HCT116 (cell line): ENCODE measurements at regions not wholly inside any gene's neighbourhood (a gene's known extent, or its start where the extent isn't known, plus 50 kb on each side); places are given as distances from the start of the nearest gene placed in this dataset.

ENCODE experiments used
- ATAC-seq: fragments of 200-7000 bp; cut with Tn5 transposase; 2 replicates; pipeline ENCODE4 v1.9.1; 2020; ENCODE audit warnings: mild to moderate bottlenecking, moderate library complexity
- BruUV-seq: library from RNA; stranded (reverse); fragments of 400-500 nt; replicated peaks from 2 replicates; lab custom pipeline; 2021; lab: Mats Ljungman, UMichigan
- CTCF ChIA-PET: fragments of 300-600 bp; sonication (Branson Sonifier 250); formaldehyde crosslinking; loops from one replicate; lab custom pipeline; 2021; ENCODE audit warnings: antibody characterized with exemption; lab: Charles Lee
- POLR2A ChIA-PET: fragments of 300-600, 350-600 bp; sonication (Branson Sonifier 250); formaldehyde crosslinking; loops from one replicate; lab custom pipeline; 2021; ENCODE audit warnings: antibody characterized with exemption; lab: Charles Lee
- RAD21 ChIA-PET, 2 experiments: fragments of 300-600 bp; sonication (Branson Sonifier 250); formaldehyde crosslinking; loops; one replicate each; lab custom pipeline; 2023; ENCODE audit warnings: low total read pairs in 2 of 2; ENCODE audit not compliant: uncharacterized antibody in 2 of 2, unreplicated experiment in 2 of 2, low non-redundant PET in 1 of 2; lab: Charles Lee
- DNase-seq: peaks from one replicate; pipeline ENCODE4 v3.0.0-alpha.2; 2010; ENCODE audit warnings: low read depth, low spot score
- H2AFZ ChIP-seq: fragments of 200-600 bp; shearing (Covaris generic), sonication (generic); 2 replicates; pipeline ENCODE4 v1.6.1; 2017; ENCODE audit warnings: low read depth, mixed run types, mixed read lengths, antibody characterized with exemption, low read length; ENCODE audit not compliant: poor library complexity, severe bottlenecking
- H3K27ac ChIP-seq: 2 replicates; pipeline ENCODE4 v1.5.1; 2012; ENCODE audit warnings: low read depth, low read length
- H3K27me3 ChIP-seq: fragments of 200-600 bp; sonication (generic); 2 replicates; pipeline ENCODE4 v1.6.1; 2016; ENCODE audit warnings: mixed run types, low read length, mixed read lengths; ENCODE audit not compliant: insufficient read depth
- H3K36me3 ChIP-seq, 2 experiments: fragments of 200-500 bp in 1 of 2; fragments of 200-600 bp in 1 of 2; sonication (Bioruptor generic) in 1 of 2; sonication (generic) in 1 of 2; 2 replicates each; pipeline versions ENCODE4 v1.5.1 to v1.6.1; 2014 to 2016; ENCODE audit warnings: low read length in 2 of 2, inconsistent platforms in 1 of 2, mixed read lengths in 1 of 2, mixed run types in 1 of 2; ENCODE audit not compliant: insufficient read depth in 2 of 2, control insufficient read depth in 1 of 2
- H3K4me1 ChIP-seq, 2 experiments: fragments of 200-600 bp in 1 of 2; sonication (generic) in 1 of 2; 2 replicates each; pipeline versions ENCODE4 v1.5.1 to v1.6.1; 2012 to 2017; ENCODE audit warnings: low read length in 2 of 2, inconsistent platforms in 1 of 2, mild to moderate bottlenecking in 1 of 2, mixed read lengths in 1 of 2, mixed run types in 1 of 2, moderate library complexity in 1 of 2; ENCODE audit not compliant: insufficient read depth in 2 of 2, control insufficient read depth in 1 of 2
- H3K4me2 ChIP-seq: fragments of 200-600 bp; sonication (generic); 2 replicates; pipeline ENCODE4 v1.6.1; 2017; ENCODE audit warnings: mixed run types, low read length, mixed read lengths
- H3K4me3 ChIP-seq, 2 experiments: fragments of 200-600 bp in 1 of 2; sonication (generic) in 1 of 2; replicated peaks in 1 of 2; 2 replicates each; pipeline ENCODE4 v1.5.1; 2011 to 2016; ENCODE audit warnings: low read length in 2 of 2, control low read depth in 1 of 2, low read depth in 1 of 2, mild to moderate bottlenecking in 1 of 2, mixed read lengths in 1 of 2, mixed run types in 1 of 2
- H3K79me2 ChIP-seq: fragments of 200-600 bp; sonication (generic); 2 replicates; pipeline ENCODE4 v1.6.1; 2017; ENCODE audit warnings: mild to moderate bottlenecking, mixed run types, low read length, moderate library complexity, mixed read lengths; ENCODE audit not compliant: insufficient read depth
- H3K9ac ChIP-seq: fragments of 200-600 bp; sonication (generic); 2 replicates; pipeline ENCODE4 v1.6.1; 2016; ENCODE audit warnings: low read length, mixed read lengths
- H3K9me2 ChIP-seq: fragments of 200-600 bp; sonication (generic), shearing (Covaris generic); 2 replicates; pipeline ENCODE4 v1.6.1; 2017; ENCODE audit warnings: mixed run types, mild to moderate bottlenecking, moderate library complexity; ENCODE audit not compliant: insufficient read depth
- H3K9me3 ChIP-seq, 2 experiments: fragments of 200-500 bp in 1 of 2; fragments of 200-600 bp in 1 of 2; sonication (Bioruptor generic) in 1 of 2; sonication (generic) in 1 of 2; 2 replicates each; pipeline ENCODE4 v1.6.1; 2014 to 2017; ENCODE audit warnings: low read length in 2 of 2, mixed read lengths in 2 of 2, inconsistent platforms in 1 of 2, low read depth in 1 of 2, mild to moderate bottlenecking in 1 of 2, mixed run types in 1 of 2, moderate library complexity in 1 of 2; ENCODE audit not compliant: control insufficient read depth in 1 of 2, insufficient read depth in 1 of 2
- H4K20me1 ChIP-seq: fragments of 200-600 bp; sonication (generic), shearing (Covaris generic); 2 replicates; pipeline ENCODE4 v1.6.1; 2017; ENCODE audit warnings: mixed run types, mild to moderate bottlenecking, moderate library complexity; ENCODE audit not compliant: insufficient read depth
- ATF3 ChIP-seq: IDR thresholded peaks from 2 replicates; pipeline ENCODE4 v1.6.1; 2012
- CBX3 ChIP-seq: IDR thresholded peaks from 2 replicates; pipeline ENCODE4 v1.6.1; 2012; ENCODE audit warnings: low read depth
- CEBPB ChIP-seq: IDR thresholded peaks from 2 replicates; pipeline ENCODE4 v1.6.1; 2012; ENCODE audit warnings: low read depth
- EGR1 ChIP-seq: IDR thresholded peaks from 2 replicates; pipeline ENCODE4 v1.6.1; 2012; ENCODE audit warnings: low read depth
- ELF1 ChIP-seq: IDR thresholded peaks from 2 replicates; pipeline ENCODE4 v1.6.1; 2012; ENCODE audit warnings: low read depth, borderline replicate concordance
- EZH2 ChIP-seq: fragments of 200-600 bp; sonication (generic); IDR thresholded peaks from 2 replicates; pipeline ENCODE4 v1.6.1; 2017; ENCODE audit warnings: antibody characterized with exemption, mixed run types
- FOSL1 ChIP-seq: IDR thresholded peaks from 2 replicates; pipeline ENCODE4 v1.6.1; 2012; ENCODE audit warnings: low read depth
- JUND ChIP-seq: IDR thresholded peaks from 2 replicates; pipeline ENCODE4 v1.6.1; 2012
- POLR2A ChIP-seq: IDR thresholded peaks from 2 replicates; pipeline ENCODE4 v1.7.0; 2011; ENCODE audit warnings: borderline replicate concordance; ENCODE audit not compliant: insufficient read depth, insufficient read length; ENCODE audit errors: extremely low read depth
- POLR2AphosphoS5 ChIP-seq: IDR thresholded peaks from 2 replicates; pipeline ENCODE4 v1.6.1; 2011; ENCODE audit warnings: mild to moderate bottlenecking, low read depth, low read length, moderate library complexity
- RAD21 ChIP-seq: IDR thresholded peaks from 2 replicates; pipeline ENCODE4 v1.6.1; 2012; ENCODE audit warnings: low read depth, mild to moderate bottlenecking
- SIN3A ChIP-seq: IDR thresholded peaks from 2 replicates; pipeline ENCODE4 v1.6.1; 2012; ENCODE audit warnings: low read depth
- SP1 ChIP-seq: IDR thresholded peaks from 2 replicates; pipeline ENCODE4 v1.6.1; 2012; ENCODE audit warnings: low read depth
- TCF7L2 ChIP-seq: IDR thresholded peaks from 2 replicates; pipeline ENCODE4 v1.7.0; 2011; ENCODE audit warnings: borderline replicate concordance, inconsistent platforms; ENCODE audit not compliant: insufficient read depth, insufficient read length; ENCODE audit errors: extremely low read depth
- ZBTB33 ChIP-seq: IDR thresholded peaks from 2 replicates; pipeline ENCODE4 v1.6.1; 2011; ENCODE audit warnings: mild to moderate bottlenecking, low read length, moderate library complexity; ENCODE audit not compliant: insufficient replicate concordance; ENCODE audit errors: extremely low read depth
- ZFX ChIP-seq: fragments of 450-650 bp; IDR thresholded peaks from 2 replicates; pipeline ENCODE4 v1.6.1; 2017
- ZNF274 ChIP-seq: fragments of 200-500 bp; sonication (Bioruptor generic); IDR thresholded peaks from 2 replicates; pipeline ENCODE4 v1.6.1; 2014; ENCODE audit warnings: mild to moderate bottlenecking, low read depth, low read length, inconsistent platforms
- intact Hi-C: fragments of 100-400 bp; cut with micrococcal nuclease; formaldehyde crosslinking; loops from 2 replicates; pipeline ENCODE4 v1.10.0; 2022
- TF ChIP-seq, protein P1 (sequence below), 3 experiments: fragments of 200-600 bp in 1 of 3; sonication (generic) in 1 of 3; IDR thresholded peaks in 2 of 3; conservative IDR thresholded peaks in 1 of 3; 2 replicates each; pipeline ENCODE4 v1.5.1; 2012 to 2017; ENCODE audit warnings: low read depth in 2 of 3, low read length in 2 of 3, antibody characterized with exemption in 1 of 3, borderline replicate concordance in 1 of 3, control low read depth in 1 of 3, mild to moderate bottlenecking in 1 of 3, mixed read lengths in 1 of 3, mixed run types in 1 of 3, moderate library complexity in 1 of 3; ENCODE audit not compliant: insufficient read depth in 1 of 3

- TF ChIP-seq ZBTB33 (no peak), TCF7L2 (no peak), SP1 (no peak), ZNF274 (no peak), JUND (no peak)
Observed at GRCh38 chr4:144338148-144338547, 197.6 kb upstream of the GYPA start (continued).

- ChIA-PET RAD21 (no interaction called here), CTCF (no interaction called here), POLR2A (no interaction called here)
- DNase-seq: no peak
- Histone ChIP-seq H3K9me3 (no peaks in the 10 kb centered on the region), H3K4me1 (no peaks in the 10 kb centered on the region), H3K9me2 (peaks cover 2% of the 10 kb centered on the region; the same call in 1 of the 2 replicates), H3K36me3 (no peaks in the 10 kb centered on the region), H3K9ac (no peak overlapping the region), H4K20me1 (no peaks in the 10 kb centered on the region), H2AFZ (no peak overlapping the region), H3K79me2 (no peaks in the 10 kb centered on the region), H3K4me2 (no peak overlapping the region), H3K27me3 (no peaks in the 10 kb centered on the region), H3K27ac (no peak overlapping the region), H3K4me3 (no peak overlapping the region)
- no peak for ATAC-seq
- intact Hi-C loops: no loop called here
- no TSS peak for BruUV-seq
- TF ChIP-seq POLR2A (no peak), POLR2AphosphoS5 (no peak), EGR1 (no peak), CBX3 (no peak), RAD21 (no peak), EZH2 (no peak), ZFX (no peak), ATF3 (no peak), TCF7L2 (no peak), SP1 (no peak), ELF1 (no peak), SIN3A (no peak), ZBTB33 (no peak), CEBPB (no peak), FOSL1 (no peak), ZNF274 (no peak)
- TF ChIP-seq, protein P1, sequence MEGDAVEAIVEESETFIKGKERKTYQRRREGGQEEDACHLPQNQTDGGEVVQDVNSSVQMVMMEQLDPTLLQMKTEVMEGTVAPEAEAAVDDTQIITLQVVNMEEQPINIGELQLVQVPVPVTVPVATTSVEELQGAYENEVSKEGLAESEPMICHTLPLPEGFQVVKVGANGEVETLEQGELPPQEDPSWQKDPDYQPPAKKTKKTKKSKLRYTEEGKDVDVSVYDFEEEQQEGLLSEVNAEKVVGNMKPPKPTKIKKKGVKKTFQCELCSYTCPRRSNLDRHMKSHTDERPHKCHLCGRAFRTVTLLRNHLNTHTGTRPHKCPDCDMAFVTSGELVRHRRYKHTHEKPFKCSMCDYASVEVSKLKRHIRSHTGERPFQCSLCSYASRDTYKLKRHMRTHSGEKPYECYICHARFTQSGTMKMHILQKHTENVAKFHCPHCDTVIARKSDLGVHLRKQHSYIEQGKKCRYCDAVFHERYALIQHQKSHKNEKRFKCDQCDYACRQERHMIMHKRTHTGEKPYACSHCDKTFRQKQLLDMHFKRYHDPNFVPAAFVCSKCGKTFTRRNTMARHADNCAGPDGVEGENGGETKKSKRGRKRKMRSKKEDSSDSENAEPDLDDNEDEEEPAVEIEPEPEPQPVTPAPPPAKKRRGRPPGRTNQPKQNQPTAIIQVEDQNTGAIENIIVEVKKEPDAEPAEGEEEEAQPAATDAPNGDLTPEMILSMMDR (IDR thresholded peaks at IDR 0.05 in 2 of 3, conservative IDR thresholded peaks at IDR 0.05 in 1 of 3; ENCODE audit: borderline replicate concordance in 1 of 3, insufficient read depth in 1 of 3, low read depth in 2 of 3, low read length in 2 of 3): no peak
Observed at GRCh38 chr4:144338834-144339233, 198.3 kb upstream of the GYPA start.
